ENCODE measurements at regions not wholly inside any gene's neighbourhood (a gene's known extent, or its start where the extent isn't known, plus 50 kb on each side); places are given as distances from the start of the nearest gene placed in this dataset.

GRCh38 chr22:47580121-47580520 is 817.7 kb downstream of the TBC1D22A start:
- Mint-ChIP-seq H3K36me3 (ENCODE audit: low read depth) (peaks cover 37% of the 10 kb centered on the region), H3K27me3 (ENCODE audit: insufficient read depth, low read depth, poor library complexity) (peaks cover 2% of the 10 kb centered on the region), H3K9me3 (peaks cover 84% of the 10 kb centered on the region), H3K4me3 (no peak overlapping the region), H3K27ac (no peak overlapping the region), H3K4me1 (no peaks in the 10 kb centered on the region)
- no peak for TF ChIP-seq STAT1 (IDR thresholded peaks at IDR 0.05; ENCODE audit: unreplicated experiment)
- no peak for TF ChIP-seq JUNB (IDR thresholded peaks at IDR 0.05; ENCODE audit: unreplicated experiment)
- TF ChIP-seq REST (IDR thresholded peaks at IDR 0.05; ENCODE audit: unreplicated experiment): no peak
- no peak for TF ChIP-seq ZNF462 (CRISPR knock-in tag; IDR thresholded peaks at IDR 0.05)
- TF ChIP-seq CREB1 (CRISPR knock-in tag; IDR thresholded peaks at IDR 0.05; ENCODE audit: low read depth): no peak
- TF ChIP-seq, protein P1, sequence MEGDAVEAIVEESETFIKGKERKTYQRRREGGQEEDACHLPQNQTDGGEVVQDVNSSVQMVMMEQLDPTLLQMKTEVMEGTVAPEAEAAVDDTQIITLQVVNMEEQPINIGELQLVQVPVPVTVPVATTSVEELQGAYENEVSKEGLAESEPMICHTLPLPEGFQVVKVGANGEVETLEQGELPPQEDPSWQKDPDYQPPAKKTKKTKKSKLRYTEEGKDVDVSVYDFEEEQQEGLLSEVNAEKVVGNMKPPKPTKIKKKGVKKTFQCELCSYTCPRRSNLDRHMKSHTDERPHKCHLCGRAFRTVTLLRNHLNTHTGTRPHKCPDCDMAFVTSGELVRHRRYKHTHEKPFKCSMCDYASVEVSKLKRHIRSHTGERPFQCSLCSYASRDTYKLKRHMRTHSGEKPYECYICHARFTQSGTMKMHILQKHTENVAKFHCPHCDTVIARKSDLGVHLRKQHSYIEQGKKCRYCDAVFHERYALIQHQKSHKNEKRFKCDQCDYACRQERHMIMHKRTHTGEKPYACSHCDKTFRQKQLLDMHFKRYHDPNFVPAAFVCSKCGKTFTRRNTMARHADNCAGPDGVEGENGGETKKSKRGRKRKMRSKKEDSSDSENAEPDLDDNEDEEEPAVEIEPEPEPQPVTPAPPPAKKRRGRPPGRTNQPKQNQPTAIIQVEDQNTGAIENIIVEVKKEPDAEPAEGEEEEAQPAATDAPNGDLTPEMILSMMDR (conservative IDR thresholded peaks at IDR 0.05; ENCODE audit: low read depth in 2 of 2): no peak
- TF ChIP-seq EZH2 (IDR thresholded peaks at IDR 0.05; ENCODE audit: low read depth, unreplicated experiment): no peak
- Histone ChIP-seq H4K20me1 (replicated peaks; ENCODE audit: insufficient read depth) (no peaks in the 10 kb centered on the region), H3K36me3 (ENCODE audit: insufficient read depth) (peaks cover 9% of the 10 kb centered on the region), H3F3A (replicated peaks; ENCODE audit: low read depth) (no peaks in the 10 kb centered on the region), H3K79me2 (replicated peaks; ENCODE audit: insufficient read depth) (no peaks in the 10 kb centered on the region), H2AFZ (no peak overlapping the region), H3K27me3 (ENCODE audit: insufficient read depth) (no peaks in the 10 kb centered on the region), H3K4me2 (no peak overlapping the region), H3K9me2 (ENCODE audit: insufficient read depth) (no peaks in the 10 kb centered on the region), H3K4me1 (ENCODE audit: insufficient read depth) (no peaks in the 10 kb centered on the region), H3K27ac (ENCODE audit: low read depth) (no peak overlapping the region), H3K4me3 (no peak overlapping the region)
- DNase-seq (ENCODE audit: low spot score) (no peak), ATAC-seq (no peak)

Data from GM23338 (cell line).